Medulla oblongata (tissue), 1 donor: ENCODE measurements at regions not wholly inside any gene's neighbourhood (a gene's known extent, or its start where the extent isn't known, plus 50 kb on each side); places are given as distances from the start of the nearest gene placed in this dataset.

Experiments used
- DNase-seq: peaks from one replicate; pipeline ENCODE4 v3.0.0-alpha.2; 2015; ENCODE audit errors: extremely low spot score

DNA sequence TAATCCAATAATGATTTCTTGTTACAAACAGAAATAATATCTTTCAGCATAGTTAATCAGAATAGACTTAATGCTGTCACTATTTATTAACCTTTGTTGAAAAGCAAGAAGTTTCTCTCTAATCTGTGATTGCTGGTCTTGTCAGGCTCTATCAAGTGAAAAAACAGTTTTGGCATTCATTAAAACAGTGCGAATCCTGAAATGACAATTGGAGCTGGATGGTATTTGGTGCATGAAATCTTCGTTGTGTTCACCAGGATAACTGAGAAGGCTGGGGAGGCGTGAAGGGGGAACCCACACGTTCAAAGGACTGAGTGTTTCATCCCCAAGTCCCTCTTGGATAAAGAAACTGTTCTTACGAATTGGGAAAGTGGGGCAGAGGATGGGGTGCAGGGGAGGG, 190.2 kb upstream of the MYL2 start:
- DNase-seq, result no peak

DNA sequence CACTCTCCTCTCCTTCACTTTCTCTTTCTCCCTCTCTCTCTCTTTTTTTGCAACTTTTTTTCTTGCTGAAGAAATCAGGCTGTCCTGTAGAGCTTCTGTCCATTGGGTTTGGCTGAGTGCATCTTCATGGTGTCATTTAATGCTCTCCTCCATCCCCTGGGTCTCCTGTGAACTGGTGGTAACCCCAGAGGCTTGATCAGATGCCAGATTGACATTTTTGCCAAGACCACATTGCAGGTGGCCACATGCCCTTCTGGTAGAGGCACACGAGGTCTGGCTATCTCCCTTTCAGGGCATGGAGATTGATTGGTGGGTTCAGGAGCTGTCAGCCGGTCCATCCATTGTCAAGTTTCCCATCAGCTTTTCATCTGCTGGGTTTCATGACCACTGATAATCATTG, 188.3 kb upstream of the MYL2 start:
- no peak for DNase-seq

- DNase-seq, result no peak
Observed at GRCh38 chr12:111107392-111108178, 187.2 kb upstream of the MYL2 start.

GRCh38 chr12:111105294-111105693, 184.9 kb upstream of the MYL2 start:
- no peak for DNase-seq

GRCh38 chr12:111103583-111103982, 183.2 kb upstream of the MYL2 start:
- DNase-seq, result no peak

DNA sequence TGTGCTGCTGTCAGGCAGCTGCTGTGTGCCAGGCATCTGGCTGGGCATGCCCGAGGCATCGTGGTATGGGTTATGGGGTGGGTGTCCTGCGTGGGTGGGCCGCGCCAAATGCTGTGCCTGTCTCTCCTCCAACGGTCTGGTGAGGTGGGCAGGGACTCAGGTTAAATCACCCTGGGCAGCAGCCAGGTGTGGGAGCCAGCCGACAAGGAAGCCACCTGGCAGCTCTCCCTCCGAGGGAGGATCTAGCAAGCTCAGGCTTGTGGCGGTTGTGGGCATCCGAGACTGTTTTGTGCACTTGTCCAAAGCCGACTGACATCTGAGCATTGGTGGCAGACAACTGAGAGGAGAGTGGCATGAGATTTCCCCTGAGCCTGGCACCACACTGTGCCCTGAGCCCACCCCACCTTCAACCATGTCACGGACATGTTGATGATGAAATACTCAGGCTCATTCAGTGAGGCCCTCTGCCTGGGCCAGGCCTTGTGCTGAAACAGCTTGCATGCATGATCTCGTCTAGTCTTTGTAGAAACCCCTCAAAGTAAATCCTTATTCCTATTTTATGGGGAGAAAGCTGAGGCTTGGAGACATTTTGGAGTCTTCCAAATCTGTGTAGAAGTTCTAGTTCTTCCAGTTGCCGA, 181.8 kb upstream of the MYL2 start:
- no peak for DNase-seq

GRCh38 chr12:111101003-111101402, 180.6 kb upstream of the MYL2 start:
- DNase-seq, result no peak

DNA sequence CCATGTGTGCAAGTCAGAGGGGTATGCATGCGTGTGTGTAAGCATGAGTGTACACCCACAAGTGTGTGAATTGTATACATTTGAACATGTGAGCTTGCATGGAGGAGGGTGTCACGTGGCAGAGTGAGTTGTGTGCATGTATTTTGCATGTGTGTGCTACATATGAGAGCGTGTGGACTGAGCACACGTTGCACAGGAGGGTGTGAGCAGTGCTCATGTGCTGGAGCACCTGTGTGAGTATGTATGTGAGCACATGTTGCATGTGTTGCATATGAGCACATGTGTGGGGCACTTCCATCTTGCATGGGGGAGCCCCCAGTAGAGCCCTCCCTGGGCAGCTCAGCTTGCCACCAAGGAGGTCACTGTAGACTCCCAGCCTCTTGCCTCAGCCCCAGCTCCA, 180.2 kb upstream of the MYL2 start:
- no peak for DNase-seq

- no peak for DNase-seq
Observed at GRCh38 chr12:111100003-111100402, 179.6 kb upstream of the MYL2 start.

GRCh38 chr12:111099186-111099585, 178.8 kb upstream of the MYL2 start:
- no peak for DNase-seq

DNA sequence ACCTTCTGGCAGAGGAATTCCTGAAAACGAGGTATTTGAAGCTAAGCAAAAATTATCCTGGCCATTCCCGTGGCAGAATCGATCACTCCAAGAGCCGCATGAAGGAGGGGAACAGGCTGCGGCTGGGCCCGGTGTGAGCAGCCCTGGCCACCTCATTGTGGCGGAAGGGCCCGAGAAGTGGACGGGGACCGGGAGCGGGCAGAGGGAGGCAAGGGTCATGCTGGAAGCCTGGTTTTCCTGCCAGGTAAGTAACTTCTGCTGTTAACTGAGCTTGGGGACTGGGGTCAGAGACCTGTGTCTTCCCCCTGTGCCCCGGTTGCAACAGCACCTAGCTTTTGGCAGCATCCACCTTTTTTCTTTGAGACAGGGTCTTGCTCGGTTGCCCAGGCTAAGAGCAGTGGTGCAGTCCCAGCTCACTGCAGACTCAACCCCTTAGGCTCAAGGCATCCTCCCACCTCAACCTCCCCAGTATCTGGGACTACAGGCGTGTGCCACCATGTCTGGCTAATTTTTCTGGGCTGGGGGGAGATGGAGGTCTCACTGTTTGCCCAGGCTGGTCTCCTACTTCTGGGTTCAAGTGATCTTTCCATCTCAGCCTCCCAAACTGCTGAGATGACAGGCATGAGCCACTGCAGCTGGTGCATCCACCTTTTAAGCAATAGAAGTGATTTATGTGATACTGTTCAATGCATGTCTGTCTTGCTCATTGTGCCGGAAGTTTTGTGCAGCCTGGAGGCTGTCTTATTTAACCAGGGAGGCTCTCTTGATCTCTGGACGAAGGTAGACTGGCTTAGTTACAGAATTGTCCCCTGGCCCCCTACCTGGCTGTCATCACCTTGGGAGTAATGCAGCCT, 174.0 kb upstream of the MYL2 start:
- DNase-seq, result no peak

DNA sequence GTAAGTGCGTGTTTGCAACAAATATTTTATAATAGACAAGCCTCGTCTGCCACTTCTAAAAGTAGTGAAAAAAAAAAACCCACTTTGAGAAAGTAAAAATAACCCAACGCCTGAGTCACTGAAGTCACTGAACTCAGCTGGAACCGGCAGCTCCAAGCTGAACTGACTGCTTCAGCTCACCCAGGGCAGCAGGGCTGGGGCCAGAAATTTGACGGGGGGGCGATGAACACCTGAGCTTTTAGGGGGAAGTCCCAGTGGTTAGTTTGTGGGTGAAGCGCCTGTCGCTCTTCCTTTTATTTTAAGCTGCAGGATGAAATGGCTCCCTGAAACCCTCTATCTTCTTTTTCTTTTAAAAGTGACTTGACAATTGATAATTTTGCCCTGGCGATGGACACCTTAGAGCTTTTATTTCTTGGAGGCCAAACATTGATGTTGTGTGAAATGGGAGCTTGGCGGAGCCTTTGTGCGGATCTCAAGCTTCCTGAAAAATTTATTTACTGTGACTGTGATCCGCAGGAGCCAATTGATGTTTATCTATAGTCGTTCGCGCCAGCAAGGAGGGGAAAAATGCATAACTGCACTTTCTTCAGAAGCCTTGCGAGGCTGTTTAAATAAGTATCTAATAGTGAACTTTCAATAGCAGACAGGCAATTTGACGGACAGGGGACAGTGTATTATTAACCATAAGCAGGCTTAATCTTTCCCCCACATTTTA, 173.2 kb upstream of the MYL2 start:
- no peak for DNase-seq

DNA sequence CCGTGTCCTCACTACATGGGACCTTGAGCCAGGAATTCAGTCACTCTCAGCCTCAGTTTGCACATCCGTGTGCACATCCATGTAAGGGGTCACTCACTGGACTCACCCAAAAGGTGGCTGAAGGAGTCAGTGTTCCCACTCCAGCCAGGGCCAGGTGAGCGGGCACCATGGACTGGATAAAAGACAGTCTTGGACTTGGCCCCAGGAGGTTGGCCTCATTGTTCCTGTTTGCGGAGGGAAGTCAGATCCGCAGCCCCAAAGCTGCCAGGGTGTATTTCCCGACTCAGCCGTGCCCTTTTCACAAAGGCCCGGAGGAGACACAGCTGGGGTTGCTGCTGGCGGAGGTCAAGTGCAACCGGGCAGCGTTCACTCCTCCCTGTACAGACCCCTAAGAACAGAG, 170.7 kb upstream of the MYL2 start:
- DNase-seq, result no peak

DNA sequence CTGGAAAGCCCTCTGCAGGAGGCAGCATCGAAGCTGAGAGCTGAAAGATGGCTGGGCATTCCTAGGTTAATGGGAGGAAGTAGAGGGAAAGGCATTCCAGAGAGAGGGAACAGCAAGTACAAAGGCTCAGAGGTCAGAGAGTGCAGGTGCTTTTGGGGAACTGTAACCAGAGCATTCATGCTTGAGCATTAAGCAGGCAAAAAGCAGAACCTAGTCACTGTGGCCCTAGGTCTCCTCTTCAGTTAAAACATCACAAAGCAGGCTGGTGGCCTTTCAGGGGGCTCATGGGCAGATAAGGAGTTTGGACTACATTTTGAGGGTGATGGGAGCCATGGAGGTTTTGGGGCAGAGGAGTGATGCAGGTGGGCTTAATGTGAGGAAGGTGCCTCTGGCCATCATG, 169.2 kb upstream of the MYL2 start:
- no peak for DNase-seq

DNA sequence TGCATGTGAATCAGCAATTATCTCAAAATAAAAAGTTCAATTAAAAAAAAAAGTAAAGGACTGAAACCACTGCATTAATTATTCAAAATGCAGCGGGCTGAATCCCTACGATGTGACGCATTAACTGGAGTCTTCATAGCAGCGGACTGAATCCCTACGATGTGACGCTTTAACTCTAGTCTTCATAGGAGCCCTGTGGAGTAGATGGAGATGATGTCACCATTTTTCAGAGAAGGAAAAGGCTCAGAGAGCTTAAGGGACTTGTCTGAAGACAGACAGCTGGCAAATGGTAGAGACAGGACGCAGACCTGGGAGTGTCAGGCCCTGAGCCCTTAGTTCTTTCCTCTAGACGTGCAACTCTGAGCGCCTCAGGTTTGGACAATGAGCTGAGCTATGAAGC, 168.0 kb upstream of the MYL2 start:
- DNase-seq, result no peak

GRCh38 chr12:111086947-111087700, 166.7 kb upstream of the MYL2 start:
- no peak for DNase-seq

DNA sequence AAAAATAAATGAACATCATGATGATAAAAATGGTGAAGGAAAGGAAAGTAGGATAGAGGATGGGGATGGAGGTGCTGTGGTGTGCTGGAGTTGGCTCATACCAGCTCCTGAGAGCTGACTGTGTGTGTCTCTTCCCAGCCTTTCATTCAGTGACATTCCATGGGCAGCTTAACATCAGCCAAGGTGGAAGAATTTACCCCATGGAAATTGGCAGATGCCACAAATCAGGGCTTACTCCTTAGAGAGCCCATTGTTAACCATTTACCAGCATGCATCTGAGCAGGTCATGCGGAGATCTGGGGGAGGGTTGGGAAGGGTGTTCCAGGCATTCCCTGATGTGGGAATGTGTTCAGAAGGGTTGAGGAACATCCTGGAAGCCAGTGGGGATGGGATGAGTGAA, 164.7 kb upstream of the MYL2 start:
- DNase-seq, result no peak

DNA sequence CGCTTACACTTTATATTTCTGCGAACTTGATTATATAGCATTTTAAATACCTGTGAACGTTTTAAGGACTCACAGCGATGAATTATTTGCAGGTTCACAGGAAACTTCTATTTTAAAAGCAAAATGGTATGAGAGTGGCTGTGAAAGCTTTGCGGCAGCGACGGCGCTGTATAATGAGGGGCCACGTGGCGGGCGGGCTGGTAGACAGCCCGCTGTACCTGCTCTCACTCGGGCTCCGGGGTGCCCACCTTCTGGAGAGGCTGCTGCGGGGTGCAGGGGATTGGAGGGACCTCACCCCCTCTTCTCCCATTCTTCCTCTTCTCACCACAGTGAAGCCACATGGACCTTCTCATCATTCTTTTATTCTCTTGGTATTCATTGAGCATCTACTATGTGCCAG, 164.2 kb upstream of the MYL2 start:
- DNase-seq, result no peak

DNA sequence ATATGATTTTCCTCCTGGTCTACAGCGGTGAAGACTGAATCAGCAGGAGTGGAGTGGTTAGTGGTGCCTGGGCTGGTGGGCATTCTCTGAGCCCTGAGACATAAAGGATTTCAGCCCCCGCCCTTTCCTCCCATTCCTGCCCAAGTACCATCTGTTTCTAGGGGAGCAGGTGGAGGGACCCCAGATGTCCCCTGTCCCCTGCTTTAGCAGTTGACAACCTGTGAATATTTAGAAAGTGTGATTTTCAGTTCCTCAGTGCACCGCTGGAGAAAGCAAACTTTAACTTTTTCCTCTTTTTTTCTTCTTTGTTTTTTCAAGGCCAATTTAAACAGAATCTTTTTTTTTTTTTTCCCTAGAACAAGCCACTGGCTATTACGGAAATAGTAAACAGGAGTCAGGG, 163.8 kb upstream of the MYL2 start:
- DNase-seq, result no peak

DNA sequence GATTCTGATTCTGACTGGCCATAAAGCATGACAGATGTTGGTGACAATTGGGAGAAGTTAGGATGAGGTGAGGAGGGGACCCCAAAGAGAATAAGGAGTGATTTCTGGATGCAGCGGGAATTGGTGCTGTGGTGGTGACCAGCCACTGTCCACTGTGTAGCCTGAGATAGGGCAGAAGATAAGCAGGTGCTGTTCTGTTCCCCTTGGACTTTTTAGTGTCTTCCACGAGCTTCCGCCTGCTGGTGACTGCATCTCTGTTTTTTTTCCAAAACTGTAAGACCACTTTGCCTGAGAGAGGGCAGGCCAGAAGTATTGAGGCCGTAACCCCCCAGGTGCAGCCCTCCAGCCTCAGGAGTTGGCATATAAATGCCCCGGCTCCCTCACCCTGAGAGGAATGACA, 161.2 kb upstream of the MYL2 start:
- no peak for DNase-seq

DNA sequence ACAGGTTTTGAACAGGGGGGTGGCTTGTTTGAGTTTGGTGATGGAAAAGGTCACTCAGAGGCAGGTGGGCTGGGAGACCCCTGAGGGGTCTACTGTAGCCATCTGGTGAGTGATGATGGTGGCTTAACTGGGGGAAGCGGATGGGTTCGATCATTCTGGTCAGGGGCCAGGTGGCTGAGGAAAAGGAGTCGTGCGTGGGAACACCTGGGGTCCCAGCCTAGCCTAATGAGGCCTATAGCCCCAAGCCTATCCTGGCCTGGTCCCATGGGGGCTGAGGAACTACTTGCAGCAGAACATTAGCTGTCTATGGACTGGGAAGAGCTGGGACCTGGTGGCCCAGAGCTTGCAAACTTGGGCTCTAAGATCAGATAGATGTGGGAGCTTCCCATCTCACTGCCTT, 158.4 kb upstream of the MYL2 start:
- DNase-seq, result no peak
